ENCODE measurements at regions not wholly inside any gene's neighbourhood (a gene's known extent, or its start where the extent isn't known, plus 50 kb on each side); places are given as distances from the start of the nearest gene placed in this dataset.

GRCh38 chr14:105843444-105844046 is 317.2 kb downstream of the TMEM121 start:
- 64 to 70% (median 68%) methylated on average over 10 to 13 of the region's 13 CpGs for WGBS, 5 donors
- no peak overlapping the region for H3K4me3 ChIP-seq
- TF ChIP-seq EP300 (IDR thresholded peaks at IDR 0.05), result no peak
- no peak for TF ChIP-seq POLR2A (IDR thresholded peaks at IDR 0.05)
- no peak for TF ChIP-seq POLR2AphosphoS5 (IDR thresholded peaks at IDR 0.05)
- no peak for TF ChIP-seq CTCF (IDR thresholded peaks at IDR 0.05)

GRCh38 chr14:105844047-105844630 is 317.8 kb downstream of the TMEM121 start:
- 80 to 91% (median 89%) methylated on average over 8 to 16 of the region's 16 CpGs for WGBS, 5 donors

More at GRCh38 chr14:105843444-105844046, 317.2 kb downstream of the TMEM121 start:
- no peak overlapping the region for H3K27ac ChIP-seq
- DNase-seq, result no peak
- peaks cover 0 to 3% (median 0%) of the 10 kb centered on the region in 4 donors for H3K9me3 ChIP-seq
- no peaks in the 10 kb centered on the region for H3K4me1 ChIP-seq
- intact Hi-C loops (cut with DNase I; ENCODE audit: low total_unique reads), result no loop called here
- no peaks in the 10 kb centered on the region for H3K36me3 ChIP-seq
- peaks cover 0 to 22% (median 0%) of the 10 kb centered on the region in 3 donors for H3K27me3 ChIP-seq

GRCh38 chr14:105844810-105845724 is 318.7 kb downstream of the TMEM121 start:
- no peak for DNase-seq
- H3K4me3 ChIP-seq, result no peak overlapping the region
- no peaks in the 10 kb centered on the region for H3K36me3 ChIP-seq
- TF ChIP-seq POLR2AphosphoS5 (IDR thresholded peaks at IDR 0.05), result no peak
- no peak for TF ChIP-seq POLR2A (IDR thresholded peaks at IDR 0.05)
- TF ChIP-seq CTCF (IDR thresholded peaks at IDR 0.05), result no peak
- no peak for TF ChIP-seq EP300 (IDR thresholded peaks at IDR 0.05)
- intact Hi-C loops (cut with DNase I; ENCODE audit: low total_unique reads), result no loop called here
- H3K27ac ChIP-seq, result no peak overlapping the region
- WGBS, 5 donors, result 79 to 89% (median 84%) methylated on average over 16 to 18 of the region's 18 CpGs
- H3K4me1 ChIP-seq, result no peaks in the 10 kb centered on the region
- peaks cover 0 to 3% (median 0%) of the 10 kb centered on the region in 4 donors for H3K9me3 ChIP-seq
- peaks cover 0 to 17% (median 0%) of the 10 kb centered on the region in 3 donors for H3K27me3 ChIP-seq

More at GRCh38 chr14:105844047-105844630, 317.8 kb downstream of the TMEM121 start:
- Histone ChIP-seq H3K36me3 (no peaks in the 10 kb centered on the region), H3K4me1 (no peaks in the 10 kb centered on the region), H3K9me3 (peaks cover 0 to 3% (median 0%) of the 10 kb centered on the region in 4 donors), H3K27me3 (peaks cover 0 to 22% (median 0%) of the 10 kb centered on the region in 3 donors), H3K27ac (no peak overlapping the region), H3K4me3 (no peak overlapping the region)
- intact Hi-C loops (cut with DNase I; ENCODE audit: low total_unique reads), result no loop called here
- TF ChIP-seq POLR2AphosphoS5 (IDR thresholded peaks at IDR 0.05) (no peak), EP300 (IDR thresholded peaks at IDR 0.05) (no peak), POLR2A (IDR thresholded peaks at IDR 0.05) (no peak), CTCF (IDR thresholded peaks at IDR 0.05) (no peak)
- no peak for DNase-seq

GRCh38 chr14:105845725-105846309 is 319.4 kb downstream of the TMEM121 start:
- no peaks in the 10 kb centered on the region for H3K36me3 ChIP-seq
- peaks cover 0 to 13% (median 0%) of the 10 kb centered on the region in 3 donors for H3K27me3 ChIP-seq
- peaks cover 0 to 3% (median 0%) of the 10 kb centered on the region in 4 donors for H3K9me3 ChIP-seq
- H3K4me1 ChIP-seq, result no peaks in the 10 kb centered on the region
- no peak for TF ChIP-seq EP300 (IDR thresholded peaks at IDR 0.05)
- no peak for TF ChIP-seq POLR2A (IDR thresholded peaks at IDR 0.05)
- TF ChIP-seq POLR2AphosphoS5 (IDR thresholded peaks at IDR 0.05), result no peak
- no peak for TF ChIP-seq CTCF (IDR thresholded peaks at IDR 0.05)
- intact Hi-C loops (cut with DNase I; ENCODE audit: low total_unique reads), result no loop called here
- no peak overlapping the region for H3K4me3 ChIP-seq
- 74 to 84% (median 79%) methylated on average over 5 to 10 of the region's 10 CpGs for WGBS, 5 donors
- no peak for DNase-seq
- H3K27ac ChIP-seq, result no peak overlapping the region

All from stomach (tissue), 8 donors.